Retinal pigment epithelial cell (primary cell): ENCODE measurements at regions not wholly inside any gene's neighbourhood (a gene's known extent, or its start where the extent isn't known, plus 50 kb on each side); places are given as distances from the start of the nearest gene placed in this dataset.

ENCODE experiments used
- DNase-seq: peaks from one replicate; pipeline ENCODE4 v3.0.0-alpha.2; 2010; ENCODE audit warnings: low read depth
- H3K4me3 ChIP-seq: 2 replicates; pipeline ENCODE4 v1.5.1; 2011; ENCODE audit warnings: mild to moderate bottlenecking, low read length, control low read depth, moderate library complexity
- TF ChIP-seq, protein P1 (sequence below): conservative IDR thresholded peaks from 2 replicates; pipeline ENCODE4 v1.5.1; 2011; ENCODE audit warnings: low read depth, low read length, control low read depth, inconsistent platforms

GRCh38 chr2:188645986-188646385 lies 328.2 kb upstream of the COL3A1 start:
- no peak for DNase-seq
- TF ChIP-seq, protein P1, sequence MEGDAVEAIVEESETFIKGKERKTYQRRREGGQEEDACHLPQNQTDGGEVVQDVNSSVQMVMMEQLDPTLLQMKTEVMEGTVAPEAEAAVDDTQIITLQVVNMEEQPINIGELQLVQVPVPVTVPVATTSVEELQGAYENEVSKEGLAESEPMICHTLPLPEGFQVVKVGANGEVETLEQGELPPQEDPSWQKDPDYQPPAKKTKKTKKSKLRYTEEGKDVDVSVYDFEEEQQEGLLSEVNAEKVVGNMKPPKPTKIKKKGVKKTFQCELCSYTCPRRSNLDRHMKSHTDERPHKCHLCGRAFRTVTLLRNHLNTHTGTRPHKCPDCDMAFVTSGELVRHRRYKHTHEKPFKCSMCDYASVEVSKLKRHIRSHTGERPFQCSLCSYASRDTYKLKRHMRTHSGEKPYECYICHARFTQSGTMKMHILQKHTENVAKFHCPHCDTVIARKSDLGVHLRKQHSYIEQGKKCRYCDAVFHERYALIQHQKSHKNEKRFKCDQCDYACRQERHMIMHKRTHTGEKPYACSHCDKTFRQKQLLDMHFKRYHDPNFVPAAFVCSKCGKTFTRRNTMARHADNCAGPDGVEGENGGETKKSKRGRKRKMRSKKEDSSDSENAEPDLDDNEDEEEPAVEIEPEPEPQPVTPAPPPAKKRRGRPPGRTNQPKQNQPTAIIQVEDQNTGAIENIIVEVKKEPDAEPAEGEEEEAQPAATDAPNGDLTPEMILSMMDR, result no peak

DNA sequence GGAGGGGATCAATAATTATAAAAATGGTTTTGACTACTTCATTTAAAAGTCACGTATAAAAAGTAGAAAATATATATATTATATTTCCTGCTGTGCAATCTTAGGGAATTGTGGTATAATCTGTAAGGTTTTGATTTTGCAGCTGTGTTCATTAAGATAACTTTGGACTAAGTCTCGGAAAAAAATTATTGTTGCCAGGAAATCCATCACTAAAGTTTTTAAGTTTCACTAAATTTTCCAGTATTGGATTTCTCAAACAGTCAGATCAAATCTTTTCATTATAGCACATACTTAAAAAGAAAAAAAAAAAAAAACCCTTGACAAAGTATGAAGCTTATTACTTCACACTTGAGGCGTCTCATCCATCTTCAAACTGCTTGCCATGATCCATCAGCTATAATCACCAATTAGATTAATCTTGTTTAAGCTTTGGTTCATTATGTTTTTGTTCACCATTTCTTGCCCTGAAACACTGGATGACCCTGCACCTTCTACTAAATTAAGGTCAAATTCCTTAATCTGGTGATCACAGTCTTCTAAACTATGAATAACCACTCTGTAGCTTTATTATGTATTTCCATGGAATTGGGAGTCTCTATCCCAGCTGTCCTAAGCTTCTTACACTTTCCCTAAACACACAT lies 326.6 kb upstream of the COL3A1 start:
- peak; percentile 66 for DNase-seq
- TF ChIP-seq, protein P1, result no peak
- H3K4me3 ChIP-seq, result no peak overlapping the region

More at GRCh38 chr2:188645986-188646385, 328.2 kb upstream of the COL3A1 start:
- H3K4me3 ChIP-seq, result no peak overlapping the region

DNA sequence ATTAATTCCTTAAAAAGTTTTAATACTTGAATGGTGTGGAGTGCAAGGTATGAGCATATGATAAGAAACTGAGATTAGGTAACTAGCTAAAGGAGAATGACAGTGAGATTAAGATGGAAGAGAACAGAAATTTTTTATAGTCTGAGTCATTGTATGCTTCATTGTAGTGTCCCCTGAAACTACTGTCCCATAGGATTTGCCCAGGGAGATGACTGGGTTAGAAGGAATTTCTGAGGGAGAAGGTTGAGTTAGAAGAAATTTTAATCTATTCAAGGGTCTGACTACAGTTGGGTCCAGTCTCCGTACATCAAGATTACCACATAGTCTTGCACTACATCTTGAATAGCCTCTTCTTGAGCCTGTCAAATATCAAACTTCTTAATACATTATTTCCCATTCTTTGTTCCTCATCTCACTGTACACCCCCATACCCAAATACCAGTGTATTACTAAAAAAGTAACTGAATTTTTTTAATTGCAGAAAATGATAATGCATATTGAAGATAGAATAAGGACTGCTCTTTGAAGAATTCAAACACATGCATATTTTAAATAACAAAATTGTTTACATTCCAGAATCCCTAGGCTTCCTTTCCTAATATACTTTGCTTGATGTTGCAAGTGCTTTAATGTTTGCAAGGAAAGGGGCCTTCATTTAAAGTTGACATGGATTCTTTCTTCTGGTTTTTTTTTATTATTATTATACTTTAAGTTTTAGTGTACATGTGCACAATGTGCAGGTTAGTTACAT lies 314.3 kb upstream of the COL3A1 start:
- DNase-seq, result no peak
- TF ChIP-seq, protein P1, result no peak
- no peak overlapping the region for H3K4me3 ChIP-seq

- H3K4me3 ChIP-seq, result no peak overlapping the region
- DNase-seq, result no peak
- TF ChIP-seq, protein P1, result no peak
Measured at GRCh38 chr2:188663301-188663700, 310.9 kb upstream of the COL3A1 start.

GRCh38 chr2:188664416-188664815 lies 309.8 kb upstream of the COL3A1 start:
- DNase-seq, result no peak
- no peak overlapping the region for H3K4me3 ChIP-seq
- TF ChIP-seq, protein P1, result no peak

DNA sequence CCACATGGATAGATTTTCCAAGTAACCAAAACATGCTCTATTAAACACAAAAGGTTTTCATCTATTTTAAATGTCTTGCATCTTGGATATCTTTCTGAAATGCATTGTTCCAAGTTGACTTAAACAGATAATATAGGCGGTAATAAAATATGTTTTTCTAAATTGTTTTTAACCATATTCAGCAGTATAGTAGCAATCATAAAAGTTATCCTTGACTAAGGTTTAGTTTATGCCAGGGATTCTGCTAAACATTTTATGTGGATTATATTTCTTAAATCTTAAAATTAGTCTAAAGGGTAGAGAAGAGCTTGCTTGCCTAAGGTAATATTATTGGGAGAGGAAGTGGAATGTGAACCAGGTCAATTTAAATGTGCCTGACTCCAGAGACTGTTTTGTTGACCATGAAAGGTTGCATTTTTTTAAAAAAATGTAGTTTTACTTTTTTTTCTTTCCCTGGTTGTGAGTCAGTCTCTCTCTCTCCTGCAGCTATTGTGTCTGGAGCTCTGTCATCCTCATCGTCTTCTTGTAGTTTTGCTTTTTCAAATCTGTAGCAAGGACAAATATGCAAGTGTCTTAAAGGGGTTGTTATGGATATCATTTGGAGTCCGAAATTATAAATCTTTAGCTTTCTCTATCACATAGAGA lies 309.1 kb upstream of the COL3A1 start:
- TF ChIP-seq, protein P1, result no peak
- H3K4me3 ChIP-seq, result no peak overlapping the region
- DNase-seq, result no peak
